MCF 10A (cell line): ENCODE measurements at regions not wholly inside any gene's neighbourhood (a gene's known extent, or its start where the extent isn't known, plus 50 kb on each side); places are given as distances from the start of the nearest gene placed in this dataset.
"Not testable (repeated sequence)": the region's sequence is repeated elsewhere in the genome, so short reads cannot be mapped to it uniquely, and the experiment has no call there.

Experiments
- BruUV-seq: library from RNA; stranded (reverse); fragments of 400-500 nt; replicated peaks from 2 replicates; lab custom pipeline; 2021; lab: Mats Ljungman, UMichigan
- CTCF ChIA-PET: fragments of 300-600 bp; sonication (Branson Sonifier 250); formaldehyde crosslinking; extraction: SDS; loops from one replicate; lab custom pipeline; 2021; ENCODE audit warnings: antibody characterized with exemption, inconsistent platforms; lab: Yijun Ruan, JAX
- POLR2A ChIA-PET: fragments of 300-600, 350-650 bp; sonication (Branson Sonifier 250); formaldehyde crosslinking; extraction: SDS; loops from one replicate; lab custom pipeline; 2020; ENCODE audit warnings: antibody characterized with exemption, inconsistent platforms; lab: Yijun Ruan, JAX
- DNase-seq: peaks from one replicate; pipeline ENCODE4 v3.0.0-alpha.2; 2018; ENCODE audit not compliant: unreplicated experiment
- H3K27ac Mint-ChIP-seq: one replicate; pipeline ENCODE4 v1.8.0; 2022; ENCODE audit warnings: mild to moderate bottlenecking, low read depth, mixed read lengths; ENCODE audit not compliant: unreplicated experiment
- H3K27me3 Mint-ChIP-seq: one replicate; pipeline ENCODE4 v1.8.0; 2022; ENCODE audit warnings: mixed read lengths; ENCODE audit not compliant: insufficient read depth, unreplicated experiment
- H3K36me3 Mint-ChIP-seq: one replicate; pipeline ENCODE4 v1.8.0; 2022; ENCODE audit warnings: mild to moderate bottlenecking, moderate library complexity, mixed read lengths; ENCODE audit not compliant: insufficient read depth, unreplicated experiment
- H3K4me1 Mint-ChIP-seq: one replicate; pipeline ENCODE4 v1.8.0; 2022; ENCODE audit warnings: mixed read lengths; ENCODE audit not compliant: insufficient read depth, unreplicated experiment
- H3K4me3 Mint-ChIP-seq: one replicate; pipeline ENCODE4 v1.8.0; 2022; ENCODE audit warnings: mild to moderate bottlenecking, moderate library complexity, mixed read lengths; ENCODE audit not compliant: unreplicated experiment
- H3K9me3 Mint-ChIP-seq: one replicate; pipeline ENCODE4 v1.8.0; 2022; ENCODE audit warnings: mixed read lengths; ENCODE audit not compliant: unreplicated experiment
- intact Hi-C: fragments of 100-400 bp; cut with micrococcal nuclease; formaldehyde crosslinking; loops from 2 replicates; pipeline ENCODE4 v1.14.1; 2022

DNA sequence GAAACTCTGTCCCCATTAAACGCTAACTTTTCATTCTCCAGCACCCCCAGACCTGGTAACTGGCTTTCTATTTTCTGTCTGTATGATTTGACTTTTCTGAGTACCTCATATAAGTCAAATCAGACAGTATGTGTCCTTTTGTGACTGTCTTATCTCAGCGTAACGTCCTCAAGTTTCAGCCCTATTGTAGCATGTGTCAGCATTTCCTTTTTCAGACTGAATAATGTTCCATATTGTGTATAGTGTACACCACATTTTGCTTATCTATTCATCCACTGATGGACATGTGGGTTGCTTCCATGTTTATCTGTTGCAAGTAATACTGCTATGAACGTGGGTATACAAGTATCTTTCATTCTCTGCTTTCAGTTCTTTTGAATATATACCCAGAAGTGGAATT lies 242.4 kb downstream of the RTP5 start:
- H3K27me3 Mint-ChIP-seq, H3K4me1 Mint-ChIP-seq, BruUV-seq, H3K4me3 Mint-ChIP-seq, DNase-seq, H3K36me3 Mint-ChIP-seq, intact Hi-C loops, H3K27ac Mint-ChIP-seq, H3K9me3 Mint-ChIP-seq, POLR2A ChIA-PET: not testable (repeated sequence)
- CTCF ChIA-PET, result interaction anchor here (0.6 kb wide), 1 partner anchor 576 kb away, joined by 3 read pairs; no protein-coding TSS in a partner anchor

DNA sequence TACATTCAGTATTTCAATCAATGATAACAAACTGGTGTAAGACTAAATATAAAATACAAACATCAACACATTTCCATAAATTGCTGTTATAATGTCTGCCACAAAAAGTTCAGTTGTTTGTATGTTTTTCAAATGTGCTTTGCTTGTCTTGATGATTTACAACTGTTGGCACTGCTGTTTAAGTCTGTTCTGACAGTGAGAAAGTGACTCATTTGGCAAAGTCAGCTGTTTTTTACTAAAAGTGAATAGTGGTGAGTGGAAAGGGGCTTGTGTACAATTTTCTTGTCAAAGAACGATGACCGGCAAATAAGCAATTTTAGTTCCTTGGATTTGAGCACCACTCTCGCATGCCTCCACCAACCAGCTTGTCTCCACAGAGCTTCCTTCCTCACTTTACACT lies 244.0 kb downstream of the RTP5 start:
- DNase-seq, H3K36me3 Mint-ChIP-seq, BruUV-seq, H3K27me3 Mint-ChIP-seq, H3K27ac Mint-ChIP-seq, CTCF ChIA-PET, H3K9me3 Mint-ChIP-seq, H3K4me3 Mint-ChIP-seq, H3K4me1 Mint-ChIP-seq, intact Hi-C loops, POLR2A ChIA-PET: not testable (repeated sequence)

DNA sequence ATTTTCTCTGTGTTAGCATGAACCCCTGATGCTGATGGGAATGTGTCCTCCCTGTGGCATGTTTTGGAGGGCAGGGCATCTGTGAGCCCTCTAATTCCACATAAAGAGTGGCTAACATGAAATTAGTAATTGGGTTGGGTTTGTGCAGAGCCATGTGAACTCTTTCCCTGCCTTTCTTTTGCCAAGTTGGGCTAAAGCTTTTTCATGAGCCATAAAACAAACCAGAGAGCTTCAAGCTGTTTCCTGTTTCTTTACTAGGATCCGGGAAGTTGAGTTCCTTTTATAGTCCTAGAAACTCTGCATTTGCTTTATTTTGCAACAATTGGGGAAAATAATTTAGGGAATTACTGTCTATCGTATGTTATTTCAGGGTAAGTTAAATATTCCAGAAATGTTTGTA lies 247.1 kb downstream of the RTP5 start:
- H3K4me3 Mint-ChIP-seq, DNase-seq, CTCF ChIA-PET, H3K27me3 Mint-ChIP-seq, intact Hi-C loops, H3K36me3 Mint-ChIP-seq, POLR2A ChIA-PET, BruUV-seq, H3K4me1 Mint-ChIP-seq, H3K27ac Mint-ChIP-seq, H3K9me3 Mint-ChIP-seq: not testable (repeated sequence)

DNA sequence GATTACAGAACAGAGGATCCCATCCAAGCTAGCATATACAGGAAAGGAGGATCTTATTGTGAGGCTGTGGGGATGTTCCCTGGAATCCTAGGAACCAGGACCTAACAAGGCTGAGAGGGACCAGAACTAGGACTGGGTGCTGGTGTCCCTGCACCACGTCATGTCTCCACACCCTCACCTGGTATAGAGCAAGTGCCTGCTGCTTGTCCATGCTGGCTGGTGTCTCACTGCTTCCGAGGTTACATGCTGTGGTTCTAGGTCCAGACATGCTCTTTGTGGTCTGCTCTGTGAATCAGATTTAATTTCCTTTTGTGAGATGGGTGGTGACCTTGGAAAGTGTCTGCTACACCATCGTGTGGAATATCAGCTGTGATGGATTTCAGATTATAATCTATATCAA lies 247.8 kb downstream of the RTP5 start:
- H3K9me3 Mint-ChIP-seq, H3K27me3 Mint-ChIP-seq, H3K36me3 Mint-ChIP-seq, CTCF ChIA-PET, POLR2A ChIA-PET, H3K27ac Mint-ChIP-seq, intact Hi-C loops, H3K4me3 Mint-ChIP-seq, BruUV-seq, DNase-seq, H3K4me1 Mint-ChIP-seq: not testable (repeated sequence)

DNA sequence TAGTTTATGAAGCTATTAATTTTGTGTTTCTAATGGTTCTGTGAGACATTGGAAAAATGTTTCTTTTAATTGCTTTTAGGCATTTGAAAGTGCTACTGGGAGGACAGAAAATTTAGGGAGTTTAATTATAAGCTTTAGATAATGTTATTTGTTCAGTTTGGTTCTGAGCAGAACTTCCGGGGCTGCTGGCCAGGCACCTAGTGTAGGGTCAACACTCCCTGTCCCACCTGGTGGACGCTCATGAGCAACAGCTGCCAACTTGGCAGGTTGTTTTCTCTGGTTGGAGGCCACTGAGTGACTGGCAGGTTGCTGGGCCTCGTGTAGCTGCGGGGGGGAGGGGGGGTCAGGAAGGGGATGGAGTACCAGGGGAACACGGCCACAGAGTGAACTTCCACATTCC lies 250.2 kb downstream of the RTP5 start:
- H3K4me3 Mint-ChIP-seq, H3K4me1 Mint-ChIP-seq, BruUV-seq, POLR2A ChIA-PET, H3K27me3 Mint-ChIP-seq, CTCF ChIA-PET, H3K27ac Mint-ChIP-seq, H3K9me3 Mint-ChIP-seq, intact Hi-C loops, DNase-seq, H3K36me3 Mint-ChIP-seq: not testable (repeated sequence)

DNA sequence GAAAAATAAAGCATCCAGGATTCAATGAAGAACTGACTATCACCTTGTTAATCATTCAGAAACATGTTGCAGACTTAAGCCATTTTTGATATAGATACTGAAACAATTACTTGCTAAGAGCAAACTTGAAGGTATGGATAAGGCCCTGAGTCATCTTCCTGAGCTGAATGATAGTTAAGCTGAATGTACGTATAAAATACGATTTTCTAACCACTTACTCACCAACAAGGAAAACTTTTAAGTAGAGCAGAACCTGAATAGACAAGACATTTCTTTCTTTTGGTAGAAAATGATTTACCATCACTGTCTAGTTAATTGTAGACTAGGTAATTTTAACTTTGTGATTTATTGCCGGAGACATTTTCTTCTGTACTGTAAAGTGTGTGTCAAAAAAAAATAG lies 261.2 kb downstream of the RTP5 start:
- CTCF ChIA-PET, H3K4me3 Mint-ChIP-seq, H3K27ac Mint-ChIP-seq, H3K9me3 Mint-ChIP-seq, H3K27me3 Mint-ChIP-seq, DNase-seq, intact Hi-C loops, POLR2A ChIA-PET, H3K4me1 Mint-ChIP-seq, H3K36me3 Mint-ChIP-seq, BruUV-seq: not testable (repeated sequence)

DNA sequence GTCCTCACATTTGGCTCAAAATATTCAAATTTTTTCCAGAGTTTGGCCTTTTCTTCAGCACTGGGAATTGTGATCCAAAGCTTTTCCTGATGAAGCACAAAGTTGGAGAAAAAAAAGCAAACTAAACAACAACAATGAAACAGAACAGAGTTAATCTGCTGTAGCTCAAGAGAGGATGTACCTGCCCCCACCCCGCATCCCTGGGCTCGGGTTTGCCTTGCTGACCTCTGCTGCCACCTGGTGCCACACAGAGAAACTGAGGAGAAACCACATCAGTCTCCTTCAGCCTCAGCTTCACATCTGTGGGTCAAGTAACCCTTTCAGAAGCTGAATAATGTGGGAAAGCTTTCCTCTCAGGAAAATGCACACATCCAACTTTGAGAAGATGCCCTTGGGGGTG lies 290.4 kb downstream of the RTP5 start:
- TSS peak; percentile 34 for BruUV-seq
- H3K9me3 Mint-ChIP-seq, DNase-seq, H3K36me3 Mint-ChIP-seq, H3K27ac Mint-ChIP-seq, H3K4me3 Mint-ChIP-seq, intact Hi-C loops, CTCF ChIA-PET, H3K4me1 Mint-ChIP-seq, POLR2A ChIA-PET, H3K27me3 Mint-ChIP-seq: not testable (repeated sequence)

DNA sequence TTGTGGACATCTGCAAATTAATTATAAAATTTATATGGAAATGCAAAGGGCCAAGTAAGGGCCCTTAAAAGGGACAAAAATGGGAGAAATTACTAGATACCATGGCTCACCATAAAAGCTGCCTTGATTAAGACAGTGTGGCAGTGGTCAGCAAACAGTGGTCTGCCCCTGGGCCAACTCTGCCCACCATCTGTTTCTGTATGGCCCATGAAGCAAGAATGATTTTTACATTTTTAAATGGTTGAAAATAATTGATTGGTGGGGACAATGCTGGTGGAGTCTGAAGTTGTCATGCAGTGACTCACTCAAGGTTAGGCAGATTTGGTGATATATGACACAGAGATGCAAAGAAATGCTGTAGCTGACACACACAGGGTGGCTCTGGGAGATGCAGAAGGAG lies 295.6 kb downstream of the RTP5 start:
- H3K9me3 Mint-ChIP-seq, H3K27me3 Mint-ChIP-seq, DNase-seq, CTCF ChIA-PET, intact Hi-C loops, H3K4me3 Mint-ChIP-seq, BruUV-seq, H3K27ac Mint-ChIP-seq, H3K4me1 Mint-ChIP-seq, H3K36me3 Mint-ChIP-seq, POLR2A ChIA-PET: not testable (repeated sequence)

DNA sequence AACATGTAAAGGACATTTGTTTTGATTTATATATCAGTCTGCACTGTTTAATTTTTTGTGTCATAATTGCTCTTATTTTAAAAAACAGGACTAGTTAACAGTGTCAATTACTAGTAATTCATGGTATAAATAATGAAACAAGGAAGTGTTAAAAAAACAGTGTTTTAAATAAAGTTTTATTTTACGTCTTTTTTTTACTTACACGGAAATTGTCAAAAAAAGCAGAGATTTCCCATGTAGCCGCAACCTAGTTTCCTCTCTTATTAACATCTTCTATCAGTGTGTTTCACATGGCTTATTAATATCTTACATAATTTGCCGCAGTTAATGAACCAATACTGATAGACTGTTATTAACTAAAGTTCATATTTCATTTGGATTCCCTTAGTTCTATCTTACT lies 301.8 kb downstream of the RTP5 start:
- H3K27ac Mint-ChIP-seq, CTCF ChIA-PET, POLR2A ChIA-PET, H3K4me1 Mint-ChIP-seq, H3K27me3 Mint-ChIP-seq, intact Hi-C loops, DNase-seq, H3K4me3 Mint-ChIP-seq, H3K36me3 Mint-ChIP-seq, BruUV-seq, H3K9me3 Mint-ChIP-seq: not testable (repeated sequence)
